Thyroid gland (tissue), 4 donors: ENCODE measurements at regions not wholly inside any gene's neighbourhood (a gene's known extent, or its start where the extent isn't known, plus 50 kb on each side); places are given as distances from the start of the nearest gene placed in this dataset.

ENCODE experiments used
- DNase-seq, 2 donors: peaks; one replicate each; pipeline ENCODE4 v3.0.0-alpha.2; 2019
- H3K27ac ChIP-seq, 3 donors: fragments of 200-600 bp; sonication (generic); 1 replicate in 2 of 3; 2 replicates in 1 of 3; pipeline ENCODE4 v1.5.1; 2016 to 2019; ENCODE audit warnings: mild to moderate bottlenecking in 1 of 3, moderate library complexity in 1 of 3
- H3K27me3 ChIP-seq: fragments of 200-600 bp; sonication (generic); one replicate; pipeline ENCODE4 v1.5.1; 2019
- H3K36me3 ChIP-seq, 2 donors: fragments of 200-600 bp; sonication (generic); one replicate each; pipeline ENCODE4 v1.5.1; 2016 to 2019
- H3K4me1 ChIP-seq, 2 donors: fragments of 200-600 bp; sonication (generic); one replicate each; pipeline ENCODE4 v1.5.1; 2017 to 2019
- H3K4me3 ChIP-seq, 3 donors: fragments of 200-600 bp; sonication (generic); replicated peaks in 1 of 3; 1 replicate in 2 of 3; 2 replicates in 1 of 3; pipeline ENCODE4 v1.5.1; 2016; ENCODE audit warnings: mild to moderate bottlenecking in 1 of 3
- H3K9me3 ChIP-seq: fragments of 200-600 bp; sonication (generic); one replicate; pipeline ENCODE4 v1.5.1; 2017
- POLR2A ChIP-seq, 2 donors: fragments of 450-650 bp; IDR thresholded peaks; one replicate each; pipeline ENCODE4 v1.6.1; 2017; ENCODE audit warnings: antibody characterized with exemption in 2 of 2, mild to moderate bottlenecking in 2 of 2, moderate library complexity in 1 of 2
- WGBS, 2 donors: methylation state at CpG; one replicate each; pipeline ENCODE4 v1.1.5; 2017; 5-methylcytosine and 5-hydroxymethylcytosine counted together
- intact Hi-C: fragments of 100-400 bp; cut with DNase I; formaldehyde crosslinking; loops from one replicate; pipeline ENCODE4 v1.15.1; 2023
- TF ChIP-seq, protein P1 (sequence below), 6 experiments: fragments of 200-600 bp in 3 of 6; fragments of 450-650 bp in 3 of 6; sonication (generic) in 3 of 6; IDR thresholded peaks; one replicate each; pipeline ENCODE4 v1.5.1; 2016 to 2019; ENCODE audit warnings: antibody characterized with exemption in 6 of 6, mild to moderate bottlenecking in 2 of 6, inconsistent platforms in 1 of 6, moderate library complexity in 1 of 6

DNA sequence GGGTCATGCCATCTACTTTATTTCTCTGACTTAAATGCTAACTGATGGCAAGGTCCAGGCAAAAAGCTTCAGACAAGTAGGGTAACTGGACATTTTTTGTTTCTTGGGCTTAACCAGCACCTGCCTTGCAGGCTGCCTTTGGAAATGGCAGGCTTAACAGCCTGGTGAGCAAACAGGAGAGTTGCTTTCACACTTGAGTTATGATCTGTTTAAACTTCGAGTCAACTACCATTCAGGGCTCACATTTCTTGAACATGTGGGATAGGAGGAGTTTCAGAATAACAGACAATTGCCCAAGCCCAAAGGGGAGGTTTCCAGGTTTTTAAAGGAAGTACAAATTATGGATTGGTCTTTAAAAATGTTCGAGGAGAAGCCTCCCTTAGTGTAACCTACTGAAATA is 724.6 kb upstream of the SORCS1 start:
- H3K36me3 ChIP-seq: no peaks in the 10 kb centered on the region
- 46 to 47% methylated on average over 2 of the region's 2 CpGs for WGBS, 2 donors
- intact Hi-C loops: no loop called here
- no peak for DNase-seq
- no peak overlapping the region for H3K27ac ChIP-seq
- H3K27me3 ChIP-seq: no peaks in the 10 kb centered on the region
- H3K9me3 ChIP-seq: no peaks in the 10 kb centered on the region
- no peaks in the 10 kb centered on the region for H3K4me1 ChIP-seq
- no peak overlapping the region for H3K4me3 ChIP-seq
- no peak for TF ChIP-seq POLR2A (IDR thresholded peaks at IDR 0.05)
- TF ChIP-seq, protein P1, sequence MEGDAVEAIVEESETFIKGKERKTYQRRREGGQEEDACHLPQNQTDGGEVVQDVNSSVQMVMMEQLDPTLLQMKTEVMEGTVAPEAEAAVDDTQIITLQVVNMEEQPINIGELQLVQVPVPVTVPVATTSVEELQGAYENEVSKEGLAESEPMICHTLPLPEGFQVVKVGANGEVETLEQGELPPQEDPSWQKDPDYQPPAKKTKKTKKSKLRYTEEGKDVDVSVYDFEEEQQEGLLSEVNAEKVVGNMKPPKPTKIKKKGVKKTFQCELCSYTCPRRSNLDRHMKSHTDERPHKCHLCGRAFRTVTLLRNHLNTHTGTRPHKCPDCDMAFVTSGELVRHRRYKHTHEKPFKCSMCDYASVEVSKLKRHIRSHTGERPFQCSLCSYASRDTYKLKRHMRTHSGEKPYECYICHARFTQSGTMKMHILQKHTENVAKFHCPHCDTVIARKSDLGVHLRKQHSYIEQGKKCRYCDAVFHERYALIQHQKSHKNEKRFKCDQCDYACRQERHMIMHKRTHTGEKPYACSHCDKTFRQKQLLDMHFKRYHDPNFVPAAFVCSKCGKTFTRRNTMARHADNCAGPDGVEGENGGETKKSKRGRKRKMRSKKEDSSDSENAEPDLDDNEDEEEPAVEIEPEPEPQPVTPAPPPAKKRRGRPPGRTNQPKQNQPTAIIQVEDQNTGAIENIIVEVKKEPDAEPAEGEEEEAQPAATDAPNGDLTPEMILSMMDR (IDR thresholded peaks at IDR 0.05): no peak

DNA sequence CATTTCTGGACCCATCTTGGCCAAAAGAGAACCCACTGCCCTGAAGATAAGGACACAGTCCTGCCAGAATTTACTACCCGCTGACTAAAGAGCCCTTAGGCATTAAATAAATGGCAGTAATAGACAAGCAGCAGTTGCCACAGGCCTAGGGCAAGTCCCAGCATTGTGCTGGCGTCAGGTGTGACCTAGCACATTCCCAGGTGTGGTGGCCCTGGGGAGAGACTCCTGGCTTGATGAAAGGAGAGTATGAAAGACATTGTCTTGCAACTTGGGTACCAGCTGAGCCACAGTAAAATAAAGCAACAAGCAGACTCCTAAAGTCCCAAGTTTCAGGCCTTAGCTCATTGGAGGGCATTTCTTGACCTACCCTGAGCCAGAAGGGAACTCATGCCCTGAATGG is 715.7 kb upstream of the SORCS1 start:
- Histone ChIP-seq H3K9me3 (no peaks in the 10 kb centered on the region), H3K4me1 (no peaks in the 10 kb centered on the region), H3K27ac (no peak overlapping the region), H3K4me3 (no peak overlapping the region), H3K27me3 (no peaks in the 10 kb centered on the region), H3K36me3 (no peaks in the 10 kb centered on the region)
- 81 to 92% methylated on average over 2 of the region's 2 CpGs for WGBS, 2 donors
- no peak for DNase-seq
- TF ChIP-seq, protein P1 (IDR thresholded peaks at IDR 0.05): no peak
- TF ChIP-seq POLR2A (IDR thresholded peaks at IDR 0.05): no peak
- intact Hi-C loops: no loop called here

DNA sequence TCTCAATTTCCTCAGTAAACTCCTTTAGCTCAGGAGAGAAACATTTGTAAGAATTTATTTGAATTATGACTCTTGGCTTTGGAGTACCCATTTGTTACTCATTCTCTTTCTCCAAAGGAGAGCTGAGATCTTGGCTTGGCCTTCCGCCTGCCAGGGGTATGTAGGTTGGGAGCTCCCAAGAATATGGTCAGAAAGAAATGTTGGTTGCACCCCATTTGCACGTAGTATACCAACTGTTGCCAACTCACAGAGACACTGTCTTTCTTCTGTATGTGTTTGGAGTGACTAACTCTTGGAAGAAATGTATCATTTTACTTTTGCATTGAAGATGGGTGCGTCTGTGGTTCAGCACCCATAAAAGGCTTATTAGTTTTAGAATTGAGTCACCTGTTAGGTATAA is 708.5 kb upstream of the SORCS1 start:
- Histone ChIP-seq H3K4me3 (no peak overlapping the region), H3K36me3 (no peaks in the 10 kb centered on the region), H3K4me1 (no peaks in the 10 kb centered on the region), H3K27ac (no peak overlapping the region), H3K9me3 (no peaks in the 10 kb centered on the region), H3K27me3 (no peaks in the 10 kb centered on the region)
- TF ChIP-seq POLR2A (IDR thresholded peaks at IDR 0.05): no peak
- TF ChIP-seq, protein P1 (IDR thresholded peaks at IDR 0.05): no peak
- DNase-seq: no peak
- WGBS, 2 donors: 97% methylated on average over 3 of the region's 3 CpGs
- intact Hi-C loops: no loop called here

DNA sequence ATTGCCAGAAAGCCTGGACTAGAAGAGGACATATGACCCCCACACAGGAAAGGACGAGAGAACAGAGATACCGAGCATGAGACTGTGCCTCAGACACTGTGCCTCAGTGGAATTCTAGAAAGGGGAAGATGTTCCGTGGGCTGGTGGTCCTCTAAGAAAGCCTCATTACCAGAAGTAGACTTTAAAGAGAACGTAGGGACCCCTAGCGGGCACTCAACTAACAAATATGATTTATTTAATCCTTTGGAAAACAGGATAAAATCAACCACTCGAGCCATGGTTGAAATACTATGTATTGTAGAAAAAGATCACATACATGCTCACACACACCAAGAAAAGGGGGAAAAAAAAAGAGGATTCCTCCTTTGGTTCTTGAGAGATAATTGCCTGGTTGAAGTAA is 701.2 kb upstream of the SORCS1 start:
- TF ChIP-seq POLR2A (IDR thresholded peaks at IDR 0.05): no peak
- TF ChIP-seq, protein P1 (IDR thresholded peaks at IDR 0.05): no peak
- Histone ChIP-seq H3K4me3 (no peak overlapping the region), H3K27me3 (no peaks in the 10 kb centered on the region), H3K9me3 (no peaks in the 10 kb centered on the region), H3K36me3 (no peaks in the 10 kb centered on the region), H3K4me1 (no peaks in the 10 kb centered on the region), H3K27ac (no peak overlapping the region)
- DNase-seq: no peak
- WGBS, 2 donors: 76 to 81% methylated on average over 6 of the region's 6 CpGs
- intact Hi-C loops: no loop called here

DNA sequence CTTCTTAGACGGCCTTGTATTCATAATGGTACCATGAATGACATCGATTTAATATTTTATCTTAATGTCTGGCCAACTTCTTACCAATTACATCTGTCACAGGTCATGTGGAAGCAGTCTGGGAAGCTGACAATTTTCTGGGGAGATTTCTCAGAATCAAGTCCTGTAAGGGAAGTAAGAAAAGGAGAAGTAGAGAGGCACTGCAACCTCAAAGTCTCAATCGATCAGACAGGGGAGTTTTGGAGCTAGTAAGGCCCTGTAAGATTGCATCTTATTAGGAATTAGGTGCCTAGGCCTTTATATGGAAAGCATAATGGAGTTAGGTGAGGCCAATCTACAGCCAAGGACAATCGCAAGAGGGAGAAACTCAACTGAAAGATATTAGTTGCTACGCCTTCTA is 694.6 kb upstream of the SORCS1 start:
- 84 to 89% methylated on average over 5 of the region's 5 CpGs for WGBS, 2 donors
- no peaks in the 10 kb centered on the region for H3K4me1 ChIP-seq
- no peaks in the 10 kb centered on the region for H3K27me3 ChIP-seq
- H3K27ac ChIP-seq: no peak overlapping the region
- H3K9me3 ChIP-seq: no peaks in the 10 kb centered on the region
- TF ChIP-seq, protein P1 (IDR thresholded peaks at IDR 0.05): no peak
- no peak for TF ChIP-seq POLR2A (IDR thresholded peaks at IDR 0.05)
- no peak for DNase-seq
- H3K4me3 ChIP-seq: no peak overlapping the region
- intact Hi-C loops: no loop called here
- no peaks in the 10 kb centered on the region for H3K36me3 ChIP-seq
